ENCODE measurements at regions not wholly inside any gene's neighbourhood (a gene's known extent, or its start where the extent isn't known, plus 50 kb on each side); places are given as distances from the start of the nearest gene placed in this dataset.

- no peak for ATAC-seq
- no peaks in the 10 kb centered on the region for H3K9me3 ChIP-seq
- H3K36me3 ChIP-seq = no peaks in the 10 kb centered on the region
- H3K27me3 ChIP-seq = no peaks in the 10 kb centered on the region
- TF ChIP-seq CTCF (IDR thresholded peaks at IDR 0.05) = no peak
- no peaks in the 10 kb centered on the region for H3K4me1 ChIP-seq
- no peak overlapping the region for H3K4me3 ChIP-seq
- no peak overlapping the region for H3K27ac ChIP-seq
- no peak for DNase-seq
- intact Hi-C loops (cut with DNase I) = no loop called here
Measured at GRCh38 chr4:22021106-22021505, 72.5 kb upstream of the KCNIP4 start.

- no peak overlapping the region for H3K4me3 ChIP-seq
- ATAC-seq = no peak
- no peak for TF ChIP-seq CTCF (IDR thresholded peaks at IDR 0.05)
- intact Hi-C loops (cut with DNase I) = no loop called here
- no peaks in the 10 kb centered on the region for H3K36me3 ChIP-seq
- no peaks in the 10 kb centered on the region for H3K27me3 ChIP-seq
- H3K9me3 ChIP-seq = no peaks in the 10 kb centered on the region
- H3K4me1 ChIP-seq = no peaks in the 10 kb centered on the region
- no peak for DNase-seq
- no peak overlapping the region for H3K27ac ChIP-seq
Measured at GRCh38 chr4:22020129-22020528, 71.6 kb upstream of the KCNIP4 start.

GRCh38 chr4:22019676-22020075 is 71.1 kb upstream of the KCNIP4 start:
- intact Hi-C loops (cut with DNase I) = no loop called here
- Histone ChIP-seq H3K4me3 (no peak overlapping the region), H3K36me3 (no peaks in the 10 kb centered on the region), H3K27me3 (no peaks in the 10 kb centered on the region), H3K27ac (no peak overlapping the region), H3K9me3 (no peaks in the 10 kb centered on the region), H3K4me1 (no peaks in the 10 kb centered on the region)
- TF ChIP-seq CTCF (IDR thresholded peaks at IDR 0.05) = no peak
- ATAC-seq = no peak
- no peak for DNase-seq

- TF ChIP-seq CTCF (IDR thresholded peaks at IDR 0.05) = no peak
- no peak overlapping the region for H3K4me3 ChIP-seq
- intact Hi-C loops (cut with DNase I) = no loop called here
- no peaks in the 10 kb centered on the region for H3K36me3 ChIP-seq
- DNase-seq = no peak
- no peaks in the 10 kb centered on the region for H3K27me3 ChIP-seq
- no peak overlapping the region for H3K27ac ChIP-seq
- H3K9me3 ChIP-seq = no peaks in the 10 kb centered on the region
- no peaks in the 10 kb centered on the region for H3K4me1 ChIP-seq
- ATAC-seq = no peak
Measured at GRCh38 chr4:22014222-22014741, 65.7 kb upstream of the KCNIP4 start.

- TF ChIP-seq CTCF (IDR thresholded peaks at IDR 0.05) = no peak
- H3K4me1 ChIP-seq = no peaks in the 10 kb centered on the region
- no peak overlapping the region for H3K4me3 ChIP-seq
- ATAC-seq = no peak
- H3K36me3 ChIP-seq = no peaks in the 10 kb centered on the region
- H3K9me3 ChIP-seq = peaks cover 0 to 8% of the 10 kb centered on the region in 2 donors
- no peaks in the 10 kb centered on the region for H3K27me3 ChIP-seq
- intact Hi-C loops (cut with DNase I) = no loop called here
- H3K27ac ChIP-seq = no peak overlapping the region
- DNase-seq = no peak
Measured at GRCh38 chr4:22003878-22004277, 55.3 kb upstream of the KCNIP4 start.
